MCF 10A (cell line): ENCODE measurements at regions not wholly inside any gene's neighbourhood (a gene's known extent, or its start where the extent isn't known, plus 50 kb on each side); places are given as distances from the start of the nearest gene placed in this dataset.

ENCODE experiments used
- BruUV-seq: library from RNA; stranded (reverse); fragments of 400-500 nt; replicated peaks from 2 replicates; lab custom pipeline; 2021; lab: Mats Ljungman, UMichigan
- CTCF ChIA-PET: fragments of 300-600 bp; sonication (Branson Sonifier 250); formaldehyde crosslinking; extraction: SDS; loops from one replicate; lab custom pipeline; 2021; ENCODE audit warnings: antibody characterized with exemption, inconsistent platforms; lab: Yijun Ruan, JAX
- POLR2A ChIA-PET: fragments of 300-600, 350-650 bp; sonication (Branson Sonifier 250); formaldehyde crosslinking; extraction: SDS; loops from one replicate; lab custom pipeline; 2020; ENCODE audit warnings: antibody characterized with exemption, inconsistent platforms; lab: Yijun Ruan, JAX
- DNase-seq: peaks from one replicate; pipeline ENCODE4 v3.0.0-alpha.2; 2018; ENCODE audit not compliant: unreplicated experiment
- H3K27ac Mint-ChIP-seq: one replicate; pipeline ENCODE4 v1.8.0; 2022; ENCODE audit warnings: mild to moderate bottlenecking, low read depth, mixed read lengths; ENCODE audit not compliant: unreplicated experiment
- H3K27me3 Mint-ChIP-seq: one replicate; pipeline ENCODE4 v1.8.0; 2022; ENCODE audit warnings: mixed read lengths; ENCODE audit not compliant: insufficient read depth, unreplicated experiment
- H3K36me3 Mint-ChIP-seq: one replicate; pipeline ENCODE4 v1.8.0; 2022; ENCODE audit warnings: mild to moderate bottlenecking, moderate library complexity, mixed read lengths; ENCODE audit not compliant: insufficient read depth, unreplicated experiment
- H3K4me1 Mint-ChIP-seq: one replicate; pipeline ENCODE4 v1.8.0; 2022; ENCODE audit warnings: mixed read lengths; ENCODE audit not compliant: insufficient read depth, unreplicated experiment
- H3K4me3 Mint-ChIP-seq: one replicate; pipeline ENCODE4 v1.8.0; 2022; ENCODE audit warnings: mild to moderate bottlenecking, moderate library complexity, mixed read lengths; ENCODE audit not compliant: unreplicated experiment
- H3K9me3 Mint-ChIP-seq: one replicate; pipeline ENCODE4 v1.8.0; 2022; ENCODE audit warnings: mixed read lengths; ENCODE audit not compliant: unreplicated experiment
- CTCF ChIP-seq: fragments of 200-600 bp; IDR thresholded peaks from one replicate; pipeline ENCODE4 v1.8.0; 2022; ENCODE audit warnings: antibody characterized with exemption, mild to moderate bottlenecking; ENCODE audit not compliant: unreplicated experiment
- intact Hi-C: fragments of 100-400 bp; cut with micrococcal nuclease; formaldehyde crosslinking; loops from 2 replicates; pipeline ENCODE4 v1.14.1; 2022

GRCh38 chr4:55021214-55021613, 104.2 kb downstream of the KDR start:
- CTCF ChIA-PET: interaction anchor here (0.5 to 1.2 kb wide), 3 partner anchors 13 to 148 kb away, joined by 3 to 4 read pairs (median 3); no protein-coding TSS in a partner anchor
- Mint-ChIP-seq H3K4me3 (no peak overlapping the region), H3K36me3 (peaks cover 4% of the 10 kb centered on the region), H3K4me1 (peaks cover 28% of the 10 kb centered on the region), H3K9me3 (peaks cover 8% of the 10 kb centered on the region), H3K27ac (peak overlapping the region; percentile 35), H3K27me3 (no peaks in the 10 kb centered on the region)
- TF ChIP-seq CTCF: no peak
- intact Hi-C loops: no loop called here
- POLR2A ChIA-PET: interaction anchor here (0.6 to 5.9 kb wide), 6 partner anchors 10 to 375 kb away, joined by 3 to 77 read pairs (median 6); no protein-coding TSS in a partner anchor
- BruUV-seq: no TSS peak
- DNase-seq: no peak

- intact Hi-C loops: no loop called here
- Mint-ChIP-seq H3K27ac (no peak overlapping the region), H3K4me1 (peaks cover 32% of the 10 kb centered on the region), H3K4me3 (no peak overlapping the region), H3K9me3 (peaks cover 14% of the 10 kb centered on the region), H3K27me3 (no peaks in the 10 kb centered on the region), H3K36me3 (no peaks in the 10 kb centered on the region)
- CTCF ChIA-PET: interaction anchor here (0.8 to 1.5 kb wide), 5 partner anchors 21 to 165 kb away, joined by 3 to 5 read pairs (median 3); no protein-coding TSS in a partner anchor
- POLR2A ChIA-PET: interaction anchor here (0.7 to 5.9 kb wide), 6 partner anchors 11 to 484 kb away, joined by 3 to 77 read pairs (median 5); no protein-coding TSS in a partner anchor
- no TSS peak for BruUV-seq
- no peak for TF ChIP-seq CTCF
- peak; percentile 64 for DNase-seq
These were observed 105.3 kb downstream of the KDR start for GRCh38 chr4:55020131-55020530.

GRCh38 chr4:55018978-55019377, 106.4 kb downstream of the KDR start:
- POLR2A ChIA-PET: interaction anchor here (0.7 to 5.9 kb wide), 9 partner anchors 12 to 376 kb away, joined by 3 to 77 read pairs (median 4); partner anchors contain the start of gene SRD5A3

More at GRCh38 chr4:55018978-55019377, 106.4 kb downstream of the KDR start:
- TF ChIP-seq CTCF: no peak
- Mint-ChIP-seq H3K27me3 (no peaks in the 10 kb centered on the region), H3K27ac (peak overlapping the region; percentile 66), H3K9me3 (peaks cover 15% of the 10 kb centered on the region), H3K4me3 (no peak overlapping the region), H3K4me1 (peaks cover 32% of the 10 kb centered on the region), H3K36me3 (no peaks in the 10 kb centered on the region)
- intact Hi-C loops: no loop called here
- CTCF ChIA-PET: interaction anchor here (0.5 to 1.5 kb wide), 3 partner anchors 165 to 204 kb away, joined by 3 to 5 read pairs (median 5); no protein-coding TSS in a partner anchor
- DNase-seq: no peak
- BruUV-seq: no TSS peak
